Activated CD4-positive, alpha-beta T cell treated with anti-CD3 and anti-CD28 coated beads, Interleukin-2, amount 10 ng/mL, durations not matched to agents 7 days and 5 days (primary cell): ENCODE measurements at regions not wholly inside any gene's neighbourhood (a gene's known extent, or its start where the extent isn't known, plus 50 kb on each side); places are given as distances from the start of the nearest gene placed in this dataset.
"Not testable (repeated sequence)": the region's sequence is repeated elsewhere in the genome, so short reads cannot be mapped to it uniquely, and the experiment has no call there.

Experiments used
- CTCF ChIA-PET: fragments of 350-600 bp; sonication (Branson Sonifier 250); formaldehyde crosslinking; loops from one replicate; lab custom pipeline; 2021; ENCODE audit warnings: antibody characterized with exemption; lab: Charles Lee
- POLR2A ChIA-PET: fragments of 350-600 bp; sonication (Branson Sonifier 250); formaldehyde crosslinking; loops from one replicate; lab custom pipeline; 2021; ENCODE audit warnings: antibody characterized with exemption; lab: Charles Lee
- DNase-seq: peaks from one replicate; pipeline ENCODE4 v3.0.0-alpha.2; 2020
- H3K27ac Mint-ChIP-seq: one replicate; pipeline ENCODE4 v1.8.0; 2021; ENCODE audit warnings: mild to moderate bottlenecking, moderate library complexity, mixed read lengths
- H3K27me3 Mint-ChIP-seq: one replicate; pipeline ENCODE4 v1.8.0; 2021; ENCODE audit warnings: mixed read lengths
- H3K36me3 Mint-ChIP-seq: one replicate; pipeline ENCODE4 v1.8.0; 2021; ENCODE audit warnings: low read depth, mixed read lengths
- H3K4me1 Mint-ChIP-seq: one replicate; pipeline ENCODE4 v1.8.0; 2021; ENCODE audit warnings: mixed read lengths
- H3K4me3 Mint-ChIP-seq: one replicate; pipeline ENCODE4 v1.8.0; 2021; ENCODE audit warnings: mild to moderate bottlenecking, moderate library complexity, mixed read lengths
- H3K9me3 Mint-ChIP-seq: one replicate; pipeline ENCODE4 v1.8.0; 2021; ENCODE audit warnings: mixed read lengths

DNA sequence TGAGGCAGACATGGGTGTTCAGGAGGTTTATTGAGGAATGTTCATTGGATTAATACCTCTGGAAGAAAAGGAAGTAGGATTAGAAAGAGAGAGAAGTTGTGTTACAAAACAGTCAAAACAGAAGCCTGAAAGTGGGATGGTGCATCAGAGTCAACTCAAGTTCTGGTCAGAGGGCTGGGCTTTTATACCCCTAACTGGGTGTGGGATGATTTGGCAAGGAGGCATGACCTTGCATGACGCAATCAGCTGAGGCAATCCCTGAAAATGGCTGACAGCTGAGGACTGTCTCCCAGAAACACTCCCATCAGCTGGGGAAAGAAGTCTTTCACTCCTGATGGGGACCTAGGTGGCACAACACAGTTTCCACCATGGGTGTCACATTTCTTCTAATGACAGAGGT is 818.2 kb downstream of the SATB2 start:
- ChIA-PET POLR2A (no interaction called here), CTCF (interaction anchor here (1.3 kb wide), 1 partner anchor 58 kb away, joined by 3 read pairs; no protein-coding TSS in a partner anchor)
- Mint-ChIP-seq H3K36me3 (no peaks in the 10 kb centered on the region), H3K4me3 (no peak overlapping the region), H3K4me1 (no peaks in the 10 kb centered on the region), H3K27me3 (peaks cover 3% of the 10 kb centered on the region), H3K9me3 (no peaks in the 10 kb centered on the region), H3K27ac (no peak overlapping the region)
- DNase-seq: no peak

GRCh38 chr2:198638577-198638976 is 819.2 kb downstream of the SATB2 start:
- Mint-ChIP-seq H3K27me3 (peaks cover 3% of the 10 kb centered on the region), H3K9me3 (no peaks in the 10 kb centered on the region), H3K27ac (no peak overlapping the region), H3K4me1 (no peaks in the 10 kb centered on the region), H3K36me3 (no peaks in the 10 kb centered on the region), H3K4me3 (no peak overlapping the region)
- CTCF ChIA-PET: no interaction called here
- DNase-seq: no peak
- POLR2A ChIA-PET: no interaction called here

DNA sequence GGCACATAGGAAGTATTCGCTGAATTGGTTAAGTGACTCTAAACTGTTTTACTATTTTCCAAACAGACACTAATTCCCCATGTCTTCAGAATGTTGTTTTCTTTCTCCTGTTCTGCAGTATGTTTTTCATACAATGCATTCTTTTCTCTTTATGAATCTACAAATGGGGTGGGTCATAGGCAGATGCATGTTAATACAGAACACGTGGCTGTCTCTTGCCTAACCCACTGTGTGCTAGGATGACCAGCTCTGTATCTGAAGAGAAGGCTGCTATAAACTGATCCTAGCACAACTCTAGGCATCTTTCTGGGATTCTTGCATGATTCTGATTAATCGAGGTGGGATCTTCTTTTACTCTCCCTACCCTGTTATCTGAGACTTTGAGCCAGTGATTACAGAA is 826.0 kb downstream of the PLCL1 start:
- POLR2A ChIA-PET: no interaction called here
- no peak overlapping the region for H3K4me3 Mint-ChIP-seq

DNA sequence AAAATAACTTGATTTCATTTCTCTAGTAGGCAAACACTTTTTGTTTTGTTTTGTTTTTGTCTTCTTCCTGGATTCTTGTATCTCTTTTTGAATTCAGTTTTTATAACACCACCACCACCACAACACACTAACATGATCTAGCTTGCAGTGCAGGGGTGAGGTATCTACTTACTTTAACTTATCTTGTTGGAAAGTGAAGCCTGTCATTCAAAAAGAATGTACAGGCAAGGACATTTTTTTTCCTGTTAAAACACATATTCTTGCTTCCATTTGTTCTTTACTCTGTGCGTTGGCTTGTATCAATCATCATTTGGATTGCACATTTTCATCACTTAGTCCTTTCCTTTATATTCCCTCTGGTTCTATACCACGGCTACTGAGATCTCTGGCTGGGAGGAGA is 824.2 kb downstream of the PLCL1 start:
- H3K27ac Mint-ChIP-seq: no peak overlapping the region
- H3K4me1 Mint-ChIP-seq: no peaks in the 10 kb centered on the region
- no peak overlapping the region for H3K4me3 Mint-ChIP-seq
- H3K27me3 Mint-ChIP-seq: no peaks in the 10 kb centered on the region
- DNase-seq: no peak
- no peaks in the 10 kb centered on the region for H3K36me3 Mint-ChIP-seq
- no peaks in the 10 kb centered on the region for H3K9me3 Mint-ChIP-seq
- ChIA-PET CTCF (no interaction called here), POLR2A (no interaction called here)

More for the DNA sequence above, 826.0 kb downstream of the PLCL1 start:
- Mint-ChIP-seq H3K4me1 (no peaks in the 10 kb centered on the region), H3K27ac (no peak overlapping the region), H3K9me3 (no peaks in the 10 kb centered on the region), H3K36me3 (no peaks in the 10 kb centered on the region), H3K27me3 (no peaks in the 10 kb centered on the region)
- CTCF ChIA-PET: no interaction called here
- DNase-seq: no peak

DNA sequence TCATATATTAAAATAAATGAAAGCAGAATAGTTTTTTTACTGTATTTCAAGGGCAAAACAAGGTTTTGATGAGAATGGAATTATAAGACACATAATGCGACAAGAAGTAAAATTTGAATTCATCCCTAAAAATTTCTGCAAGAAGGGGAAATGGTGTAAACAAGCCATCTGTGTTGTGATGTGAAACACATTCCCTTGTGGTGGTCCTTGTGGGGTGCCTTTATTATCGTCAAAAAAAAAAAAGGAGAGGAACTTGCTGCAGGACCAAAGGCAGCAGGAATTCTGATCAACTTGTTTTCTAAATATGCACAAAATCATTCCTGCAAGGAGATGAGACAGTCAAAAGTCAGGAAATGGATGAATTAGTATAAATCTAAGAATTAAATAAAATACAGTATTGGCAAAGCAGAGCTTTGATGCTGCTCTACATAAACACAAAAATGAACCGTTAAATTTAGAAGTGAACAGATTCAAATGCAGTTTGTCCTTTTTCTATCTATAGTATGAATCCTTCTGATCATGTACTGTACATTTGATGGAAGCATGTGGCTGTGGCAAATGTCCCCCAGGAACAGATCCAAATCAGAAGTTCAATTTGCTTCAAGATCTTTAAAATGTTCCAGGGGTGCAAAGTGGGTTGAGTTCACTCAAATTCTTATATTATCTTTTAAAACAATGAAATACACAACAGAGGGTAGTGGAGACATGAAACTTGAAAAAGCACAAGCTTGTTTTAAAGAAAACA is 818.8 kb downstream of the PLCL1 start:
- H3K4me3 Mint-ChIP-seq: no peak overlapping the region
- no peaks in the 10 kb centered on the region for H3K36me3 Mint-ChIP-seq

DNA sequence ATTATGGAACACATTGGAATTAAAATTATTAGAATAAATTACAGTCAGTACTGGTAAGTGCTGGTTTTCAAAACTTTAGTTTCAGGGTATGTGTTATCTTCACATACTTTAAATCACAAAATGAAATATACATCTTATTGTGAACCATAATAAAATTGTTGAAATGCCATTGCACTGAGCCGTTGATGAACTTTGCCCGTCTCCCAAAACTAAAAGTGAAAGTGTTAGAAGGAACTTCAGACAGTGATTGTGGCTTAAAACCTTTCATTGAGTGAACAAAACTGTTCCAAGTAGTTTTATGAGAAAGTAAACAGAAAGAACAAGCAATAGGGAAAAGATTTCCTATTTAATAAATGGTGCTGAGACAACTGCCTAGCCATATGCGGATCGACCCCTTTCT is 811.6 kb downstream of the PLCL1 start:
- Mint-ChIP-seq H3K36me3 (no peaks in the 10 kb centered on the region), H3K4me3 (no peak overlapping the region), H3K27me3 (no peaks in the 10 kb centered on the region), H3K4me1 (peaks cover 2% of the 10 kb centered on the region), H3K9me3 (no peaks in the 10 kb centered on the region), H3K27ac (no peak overlapping the region)
- ChIA-PET CTCF (no interaction called here), POLR2A (no interaction called here)
- no peak for DNase-seq

More for the DNA sequence above, 818.8 kb downstream of the PLCL1 start:
- Mint-ChIP-seq H3K4me1 (no peaks in the 10 kb centered on the region), H3K27me3 (no peaks in the 10 kb centered on the region), H3K27ac (no peak overlapping the region), H3K9me3 (no peaks in the 10 kb centered on the region)
- no peak for DNase-seq
- ChIA-PET CTCF (no interaction called here), POLR2A (no interaction called here)

GRCh38 chr2:198611201-198611600 is 806.8 kb downstream of the PLCL1 start:
- Mint-ChIP-seq H3K36me3 (no peaks in the 10 kb centered on the region), H3K4me1 (peaks cover 2% of the 10 kb centered on the region), H3K9me3 (no peaks in the 10 kb centered on the region), H3K27ac (no peak overlapping the region), H3K4me3 (no peak overlapping the region), H3K27me3 (no peaks in the 10 kb centered on the region)
- CTCF ChIA-PET: interaction anchor here (0.6 kb wide), 1 partner anchor 33 kb away, joined by 3 read pairs; no protein-coding TSS in a partner anchor
- DNase-seq: no peak
- POLR2A ChIA-PET: no interaction called here

DNA sequence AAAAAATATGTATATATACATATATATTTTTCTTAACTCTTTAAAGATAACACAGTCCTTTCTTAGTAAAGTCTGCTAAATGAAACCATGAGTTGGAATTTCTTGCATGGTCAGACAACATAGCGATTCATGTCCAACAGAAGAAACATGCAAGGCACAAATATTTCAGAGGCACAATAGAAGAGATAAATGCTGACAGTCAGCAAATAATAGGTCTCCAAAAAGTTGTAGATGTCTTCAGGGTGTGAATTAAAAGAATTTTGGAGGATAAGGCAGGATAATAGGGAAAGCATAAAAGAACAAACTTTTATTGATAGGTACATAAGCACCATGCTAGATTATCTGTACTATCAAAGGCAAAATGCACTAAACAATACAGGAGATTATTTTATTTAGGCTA is 800.2 kb downstream of the PLCL1 start:
- H3K36me3 Mint-ChIP-seq: no peaks in the 10 kb centered on the region
- H3K4me1 Mint-ChIP-seq: no peaks in the 10 kb centered on the region
- DNase-seq: no peak
- CTCF ChIA-PET: no interaction called here
- H3K4me3 Mint-ChIP-seq: no peak overlapping the region
- POLR2A ChIA-PET: no interaction called here
- H3K9me3 Mint-ChIP-seq: no peaks in the 10 kb centered on the region
- no peak overlapping the region for H3K27ac Mint-ChIP-seq
- no peaks in the 10 kb centered on the region for H3K27me3 Mint-ChIP-seq

DNA sequence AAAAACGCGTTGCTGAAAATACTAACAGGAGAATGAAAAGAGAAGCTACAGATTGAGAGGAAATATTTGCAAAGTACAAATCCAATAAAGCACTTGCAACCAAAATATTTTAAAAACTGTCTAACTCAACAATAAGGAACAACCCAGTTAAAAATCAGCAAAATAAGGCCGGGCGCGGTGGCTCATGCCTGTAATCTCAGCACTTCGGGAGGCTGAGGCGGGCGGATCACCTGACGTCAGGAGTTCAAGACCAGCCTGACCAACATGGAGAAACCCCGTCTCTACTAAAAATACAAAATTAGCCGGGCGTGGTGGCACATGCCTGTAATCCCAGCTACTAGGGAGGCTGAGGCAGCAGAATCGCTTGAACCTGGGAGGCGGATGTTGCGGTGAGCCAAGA is 798.6 kb downstream of the PLCL1 start:
- DNase-seq, H3K27ac Mint-ChIP-seq, CTCF ChIA-PET, H3K4me1 Mint-ChIP-seq, H3K27me3 Mint-ChIP-seq, H3K36me3 Mint-ChIP-seq, POLR2A ChIA-PET, H3K9me3 Mint-ChIP-seq, H3K4me3 Mint-ChIP-seq: not testable (repeated sequence)

DNA sequence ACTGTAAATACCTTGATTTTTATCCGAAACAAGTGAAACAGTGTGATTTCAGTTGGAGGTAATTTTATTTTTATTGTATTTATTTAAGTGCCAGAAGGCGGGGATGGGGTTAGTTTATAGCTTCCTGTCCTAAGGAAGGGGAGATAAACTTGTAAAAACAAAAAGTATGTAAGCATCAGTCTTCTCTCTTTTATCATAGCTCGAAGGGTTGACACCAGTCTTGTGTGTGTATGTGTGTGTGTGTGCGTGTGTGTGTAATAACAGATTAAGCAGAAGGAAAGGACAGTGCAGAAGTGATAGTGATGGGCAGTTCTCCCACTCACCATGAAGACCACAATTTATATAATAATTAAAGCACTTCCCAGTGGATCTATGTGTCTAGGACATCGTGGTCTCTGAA is 793.3 kb downstream of the PLCL1 start:
- POLR2A ChIA-PET: interaction anchor here (0.6 kb wide), 1 partner anchor 57 kb away, joined by 3 read pairs; no protein-coding TSS in a partner anchor
- DNase-seq: no peak
- Mint-ChIP-seq H3K4me3 (no peak overlapping the region), H3K27me3 (peaks cover 2% of the 10 kb centered on the region), H3K36me3 (no peaks in the 10 kb centered on the region), H3K4me1 (no peaks in the 10 kb centered on the region), H3K27ac (no peak overlapping the region), H3K9me3 (no peaks in the 10 kb centered on the region)
- CTCF ChIA-PET: interaction anchor here (0.6 to 0.9 kb wide), 2 partner anchors 10 to 164 kb away, joined by 3 read pairs; no protein-coding TSS in a partner anchor

DNA sequence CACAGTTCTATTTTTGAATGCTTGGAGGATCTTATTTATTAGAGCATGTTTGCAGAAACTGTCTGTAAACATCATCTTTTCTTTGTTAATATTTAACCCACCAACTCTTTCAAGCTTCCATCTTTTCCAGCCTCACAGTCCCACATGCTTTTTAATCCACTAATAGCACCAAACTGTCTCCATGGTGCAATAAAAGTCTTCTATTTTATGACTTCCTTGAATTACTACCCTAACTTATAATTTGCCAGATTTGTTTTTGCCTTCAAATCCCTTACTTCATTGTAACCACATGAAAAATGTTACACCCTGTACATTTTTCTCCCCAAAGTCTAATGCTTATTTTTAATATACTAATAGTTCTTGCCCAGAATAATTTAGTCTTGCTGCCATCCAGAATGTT is 792.6 kb downstream of the PLCL1 start:
- Mint-ChIP-seq H3K4me3 (no peak overlapping the region), H3K4me1 (no peaks in the 10 kb centered on the region), H3K27me3 (peaks cover 2% of the 10 kb centered on the region), H3K9me3 (no peaks in the 10 kb centered on the region), H3K36me3 (no peaks in the 10 kb centered on the region), H3K27ac (no peak overlapping the region)
- DNase-seq: no peak
- ChIA-PET CTCF (interaction anchor here (0.6 kb wide), 1 partner anchor 164 kb away, joined by 3 read pairs; no protein-coding TSS in a partner anchor), POLR2A (no interaction called here)

GRCh38 chr2:198595721-198596120 is 791.3 kb downstream of the PLCL1 start:
- Mint-ChIP-seq H3K9me3 (no peaks in the 10 kb centered on the region), H3K27me3 (peaks cover 2% of the 10 kb centered on the region), H3K36me3 (no peaks in the 10 kb centered on the region), H3K27ac (no peak overlapping the region), H3K4me1 (no peaks in the 10 kb centered on the region), H3K4me3 (no peak overlapping the region)
- CTCF ChIA-PET: interaction anchor here (0.6 kb wide), 1 partner anchor 434 kb away, joined by 5 read pairs; no protein-coding TSS in a partner anchor
- DNase-seq: no peak
- POLR2A ChIA-PET: no interaction called here

GRCh38 chr2:198591586-198591985 is 787.2 kb downstream of the PLCL1 start:
- DNase-seq: no peak
- no peak overlapping the region for H3K4me3 Mint-ChIP-seq
- no peak overlapping the region for H3K27ac Mint-ChIP-seq
- POLR2A ChIA-PET: no interaction called here
- H3K36me3 Mint-ChIP-seq: no peaks in the 10 kb centered on the region
- H3K27me3 Mint-ChIP-seq: no peaks in the 10 kb centered on the region
- no peaks in the 10 kb centered on the region for H3K9me3 Mint-ChIP-seq
- CTCF ChIA-PET: no interaction called here
- H3K4me1 Mint-ChIP-seq: no peaks in the 10 kb centered on the region
